Left renal pelvis (tissue), 4 donors: ENCODE measurements at regions not wholly inside any gene's neighbourhood (a gene's known extent, or its start where the extent isn't known, plus 50 kb on each side); places are given as distances from the start of the nearest gene placed in this dataset.
A peak's percentile ranks its signal among the peaks of the same experiment; 100 is the strongest.
"Not testable (repeated sequence)": the region's sequence is repeated elsewhere in the genome, so short reads cannot be mapped to it uniquely, and the experiment has no call there.

Experiments used
- DNase-seq, 4 donors: peaks; one replicate each; pipeline ENCODE4 v3.0.0-alpha.2; 2013; ENCODE audit warnings: low read depth in 4 of 4, low spot score in 3 of 4

DNA sequence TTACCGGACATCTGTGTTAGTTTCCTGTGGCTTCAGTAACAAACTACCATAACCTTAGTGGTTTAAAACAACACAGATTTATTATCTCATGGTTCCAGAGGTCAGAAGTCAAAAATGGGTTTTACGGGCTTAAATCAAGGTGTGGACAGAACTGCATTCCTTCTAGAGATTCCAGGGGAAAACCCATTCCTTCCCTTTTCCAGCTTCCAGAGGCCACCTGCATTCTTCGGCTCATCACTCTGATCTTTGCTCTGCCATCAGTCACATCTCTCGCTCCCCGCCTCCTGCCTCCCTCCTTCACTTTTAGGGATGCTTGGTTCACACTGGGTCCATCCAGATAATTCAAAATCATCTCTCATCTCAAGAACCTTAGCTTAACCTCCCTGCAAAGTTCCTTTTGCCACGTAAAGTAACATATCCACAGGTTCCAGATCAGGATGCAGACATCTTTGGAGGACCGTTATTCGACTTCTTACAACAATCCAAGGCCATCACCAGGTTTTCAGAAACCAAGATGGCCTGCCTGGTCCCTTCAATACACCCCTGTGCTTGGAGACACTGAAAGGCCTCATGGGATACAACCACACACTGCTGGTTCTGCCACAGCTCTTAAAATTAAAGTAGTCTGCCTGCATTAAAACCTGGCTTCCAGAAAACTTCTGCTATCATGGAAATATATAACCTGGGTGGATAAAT lies 225.9 kb upstream of the MYO3A start:
- DNase-seq, result no peak

DNA sequence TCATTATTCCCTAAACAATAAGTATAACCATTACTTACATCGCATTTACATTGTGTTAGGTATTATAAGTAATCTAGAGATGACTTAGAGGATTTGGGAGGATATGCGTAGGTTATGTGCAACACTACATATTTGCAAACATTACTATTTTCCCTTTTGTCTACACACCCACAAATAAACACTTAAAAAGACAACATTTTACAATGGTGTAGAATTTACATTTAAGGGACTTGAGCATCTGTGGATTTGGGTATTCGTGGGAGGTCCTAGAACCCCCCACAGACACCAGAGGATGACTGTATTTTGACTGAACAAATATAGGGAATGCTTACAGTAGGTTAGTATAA lies 220.2 kb upstream of the MYO3A start:
- DNase-seq, result no peak

DNA sequence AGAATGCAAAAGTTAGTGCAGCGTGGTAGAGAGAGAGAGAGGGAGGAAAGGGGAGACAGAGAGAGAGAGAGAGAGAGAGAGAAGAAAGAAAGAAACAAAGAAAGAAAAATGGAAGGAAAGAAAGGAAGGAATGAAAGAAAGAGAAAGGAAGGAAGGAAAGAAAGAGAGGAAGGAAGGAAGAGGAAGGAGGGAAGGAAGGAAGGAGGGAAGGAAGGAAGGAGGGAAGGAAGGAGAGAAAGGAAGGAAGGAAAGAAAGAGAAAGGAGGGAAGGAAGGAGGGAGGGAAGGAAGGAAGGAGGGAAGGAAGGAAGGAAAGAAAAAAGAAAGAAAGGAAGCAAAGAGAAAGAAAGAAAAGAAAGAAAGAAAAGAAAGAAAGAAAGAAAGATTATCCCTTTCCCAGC lies 209.8 kb upstream of the MYO3A start:
- DNase-seq, result no peak

DNA sequence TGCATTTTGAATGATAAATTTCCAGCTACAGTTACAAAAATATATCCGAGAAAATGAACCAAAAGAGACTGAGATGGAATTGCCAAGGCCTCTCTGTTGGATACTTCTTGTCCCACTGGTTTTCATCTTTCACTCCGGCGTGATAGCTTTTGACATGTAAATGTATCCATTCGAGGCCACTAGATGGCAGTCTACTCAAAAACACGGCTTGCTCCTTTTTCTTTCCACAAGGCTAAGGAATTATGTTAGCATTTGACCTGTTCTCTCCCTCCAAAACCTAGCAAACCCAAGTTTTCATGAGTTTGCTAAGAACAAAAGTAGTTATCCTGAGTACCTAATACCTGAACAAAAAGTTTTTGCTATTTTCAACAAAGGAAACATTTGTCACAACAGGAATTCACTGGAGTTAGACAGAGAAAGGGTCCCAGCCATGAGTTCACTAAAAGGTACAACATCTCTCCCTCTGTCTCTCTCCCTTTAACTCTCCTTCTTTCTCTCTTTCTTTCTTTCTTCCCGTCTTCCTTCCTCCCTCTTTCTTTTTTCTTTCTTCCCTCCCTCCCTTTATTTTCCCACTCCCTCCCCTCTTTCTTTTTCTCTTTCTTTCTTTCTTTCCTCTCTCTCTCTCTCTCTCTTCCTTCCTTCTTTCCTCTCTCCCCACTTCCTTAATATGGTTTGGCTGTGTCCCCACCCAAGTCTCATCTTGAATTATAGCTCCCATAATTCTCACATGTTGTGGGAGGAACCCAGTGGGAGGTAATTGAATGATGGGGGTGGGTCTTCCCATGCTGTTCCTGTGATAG lies 207.9 kb upstream of the MYO3A start:
- DNase-seq, result peak; percentile 18 to 32 (median 28)

DNA sequence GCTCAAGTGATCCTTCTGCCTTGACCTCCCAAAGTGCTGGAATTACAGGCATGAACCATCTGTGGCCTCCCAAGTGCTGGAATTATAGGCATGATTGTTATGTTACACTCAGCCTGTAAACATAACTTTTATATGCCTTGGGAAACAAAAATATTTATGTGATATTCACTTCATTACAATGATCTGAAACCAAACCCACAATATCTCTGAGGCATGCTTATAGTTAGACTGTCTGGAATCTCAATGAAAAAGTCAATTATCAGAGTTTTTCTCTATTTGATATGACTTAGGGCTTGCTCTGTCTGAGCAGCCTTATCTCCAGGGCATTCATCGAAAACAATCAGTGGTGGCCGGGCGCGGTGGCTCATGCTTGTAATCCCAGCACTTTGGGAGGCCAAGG lies 195.3 kb upstream of the MYO3A start:
- DNase-seq, result no peak

DNA sequence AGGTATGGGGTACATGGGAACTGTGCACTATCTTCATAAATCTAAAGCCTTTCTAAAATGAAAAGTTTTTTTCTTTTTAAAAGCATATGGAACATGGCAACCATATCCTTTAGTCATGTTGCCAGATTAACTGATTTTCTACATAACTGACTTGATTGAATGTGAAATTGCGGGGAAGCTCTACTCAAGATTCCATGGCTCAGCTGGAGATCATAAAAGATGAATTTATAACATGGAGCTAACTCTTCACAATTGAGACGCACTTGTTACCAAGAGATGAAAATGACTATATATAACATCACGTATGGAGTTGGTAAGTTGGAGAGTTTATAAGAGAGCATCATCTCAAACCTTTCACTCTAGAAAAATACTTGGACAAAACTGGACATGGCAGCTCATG lies 190.2 kb upstream of the MYO3A start:
- DNase-seq, result no peak

DNA sequence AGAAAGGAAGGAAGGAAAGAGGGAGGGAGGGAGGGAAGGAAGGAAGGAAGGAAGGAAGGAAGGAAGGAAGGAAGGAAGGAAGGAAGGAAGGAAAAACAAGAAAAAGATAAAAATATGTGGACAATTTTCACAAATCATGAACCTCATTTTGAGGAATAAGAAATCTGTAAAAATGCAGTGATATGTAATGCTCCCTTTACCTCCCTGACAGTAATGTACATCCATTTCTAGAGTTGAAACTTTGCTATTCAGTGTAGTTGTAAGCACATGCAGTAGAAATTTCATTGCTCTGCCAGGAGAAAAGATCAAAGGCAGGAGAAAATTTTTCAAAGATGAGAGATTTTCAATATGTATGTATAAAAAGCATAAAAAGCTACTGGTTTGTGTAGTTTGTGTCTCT lies 189.5 kb upstream of the MYO3A start:
- DNase-seq, result no peak

DNA sequence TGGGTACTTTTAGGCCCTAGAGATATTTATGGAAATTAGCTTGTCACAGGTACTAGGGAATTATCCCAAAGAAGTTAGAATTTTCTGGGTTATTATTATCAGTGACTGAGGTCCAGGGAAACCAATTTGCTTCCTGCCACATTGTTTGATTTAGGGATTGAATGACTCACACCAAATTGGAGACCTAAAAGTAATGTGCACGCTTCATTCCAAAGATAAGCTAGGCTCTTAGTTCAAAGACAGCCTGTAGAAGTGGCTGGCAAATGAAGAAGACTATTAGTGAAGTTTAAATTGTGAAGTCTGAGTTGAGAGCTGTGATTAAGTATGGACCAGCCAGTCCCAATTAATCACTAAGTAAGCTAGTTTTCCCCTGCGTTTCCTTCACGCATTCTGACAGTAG lies 188.1 kb upstream of the MYO3A start:
- DNase-seq, result no peak

DNA sequence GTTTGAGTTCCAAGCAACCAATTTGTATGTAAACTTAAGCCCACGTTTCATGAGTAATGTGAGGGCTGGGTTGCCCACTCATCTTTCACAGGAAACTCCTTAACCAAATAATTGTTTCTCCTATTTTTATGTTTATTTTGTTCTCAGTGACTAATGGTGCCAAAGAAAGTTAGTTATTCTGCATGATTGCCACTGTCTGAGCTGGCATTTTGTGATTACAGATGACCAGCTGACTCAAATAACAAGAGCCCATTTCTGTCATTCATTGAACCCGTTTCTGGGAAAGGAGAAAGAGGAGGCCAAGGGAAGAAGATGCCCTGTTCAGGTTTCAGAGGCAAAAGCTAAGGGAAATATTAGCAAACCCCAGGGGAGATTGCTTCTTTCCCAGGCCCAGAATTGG lies 186.9 kb upstream of the MYO3A start:
- no peak for DNase-seq

DNA sequence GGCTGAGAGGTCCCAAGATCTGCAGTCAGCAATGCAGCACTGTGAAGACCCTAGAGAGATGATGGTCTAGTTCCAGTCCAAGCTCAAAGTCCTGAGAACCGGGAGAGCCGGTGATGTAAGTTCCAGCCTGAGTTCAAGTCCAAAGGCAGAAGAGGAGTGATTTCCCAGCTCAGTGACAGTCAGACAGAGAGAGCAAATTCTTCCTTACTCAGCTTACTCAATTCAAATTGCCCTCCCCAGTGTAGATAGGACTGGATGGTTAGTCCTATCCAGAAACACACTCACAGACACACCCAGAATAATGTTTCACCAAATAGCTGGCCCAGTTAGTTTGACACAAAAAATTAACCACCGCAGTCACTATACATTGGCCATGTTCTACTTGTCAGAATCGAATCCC lies 185.5 kb upstream of the MYO3A start:
- no peak for DNase-seq

DNA sequence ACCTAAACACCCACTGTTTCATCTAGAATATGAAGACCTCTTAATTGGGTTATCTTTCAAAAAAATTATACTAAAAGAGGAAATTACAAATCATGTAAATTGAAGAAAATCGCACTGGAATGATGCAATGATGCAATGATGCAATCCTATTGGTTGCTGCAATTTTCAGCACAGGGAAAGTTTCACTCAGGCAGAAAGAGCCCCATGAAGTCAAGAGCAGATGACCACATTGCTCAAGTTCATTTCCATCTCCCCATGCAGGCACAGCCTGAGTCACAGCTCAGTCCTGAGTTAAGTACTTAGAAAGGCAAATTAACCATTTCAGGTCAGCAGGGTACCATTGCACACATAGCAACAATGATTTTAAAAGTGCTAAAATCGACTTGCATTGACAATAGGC lies 180.3 kb upstream of the MYO3A start:
- DNase-seq, result no peak

DNA sequence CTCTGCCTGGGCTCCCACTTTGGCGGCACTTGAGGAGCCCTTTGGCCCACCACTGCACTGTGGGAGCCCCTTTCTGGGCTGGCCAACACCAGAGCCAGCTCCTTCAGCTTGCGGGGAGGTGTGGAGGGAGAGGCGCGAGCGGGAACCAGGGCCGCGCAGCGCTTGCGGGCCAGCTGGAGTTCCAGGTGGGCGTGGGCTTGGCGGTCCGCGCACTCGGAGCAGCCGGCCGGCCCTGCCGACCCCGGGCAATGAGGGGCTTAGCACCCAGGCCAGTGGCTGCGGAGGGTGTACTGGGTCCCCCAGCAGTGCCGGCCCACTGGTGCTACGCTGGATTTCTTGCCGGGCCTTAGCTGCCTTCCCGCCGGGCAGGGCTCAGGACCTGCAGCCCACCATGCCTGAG lies 178.2 kb upstream of the MYO3A start:
- DNase-seq, result not testable (repeated sequence)

DNA sequence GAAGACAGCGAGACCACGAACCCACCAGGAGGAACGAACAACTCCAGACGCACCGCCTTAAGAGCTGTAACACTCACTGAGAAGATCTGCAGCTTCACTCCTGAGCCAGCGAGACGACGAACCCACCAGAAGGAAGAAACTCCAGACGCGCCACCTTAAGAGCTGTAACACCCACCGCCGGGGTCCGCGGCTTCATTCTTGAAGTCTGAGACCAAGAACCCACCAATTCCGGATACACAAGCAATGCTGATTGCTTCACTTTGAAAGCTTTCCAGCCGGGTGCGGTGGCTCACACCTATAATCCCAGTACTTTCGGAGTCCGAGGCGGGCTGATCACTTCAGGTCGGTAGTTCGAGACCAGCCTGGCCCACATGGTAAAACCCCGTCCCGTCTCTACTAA lies 177.2 kb upstream of the MYO3A start:
- no peak for DNase-seq

DNA sequence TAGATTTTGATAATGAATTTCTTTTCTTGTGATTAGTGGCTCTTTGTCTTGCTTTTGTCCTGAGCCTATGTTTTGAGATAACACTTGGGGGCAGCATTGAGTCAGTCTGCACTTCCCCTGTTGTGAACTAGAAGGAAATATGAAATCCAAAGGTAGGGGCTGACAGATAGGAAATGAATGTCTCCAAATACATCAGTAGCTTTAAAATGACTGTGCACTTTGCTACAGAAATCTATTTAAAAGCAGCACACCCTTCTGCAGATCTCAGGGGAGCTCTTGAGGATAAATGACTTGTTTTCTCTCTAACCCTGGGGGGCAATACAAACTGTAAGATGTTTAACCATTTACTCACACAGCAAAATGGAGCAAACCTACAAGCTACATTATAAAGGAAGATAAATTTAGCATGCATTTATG lies 176.0 kb upstream of the MYO3A start:
- DNase-seq, result peak in 3 of 4 donors; percentile 35 to 41 (median 39)

DNA sequence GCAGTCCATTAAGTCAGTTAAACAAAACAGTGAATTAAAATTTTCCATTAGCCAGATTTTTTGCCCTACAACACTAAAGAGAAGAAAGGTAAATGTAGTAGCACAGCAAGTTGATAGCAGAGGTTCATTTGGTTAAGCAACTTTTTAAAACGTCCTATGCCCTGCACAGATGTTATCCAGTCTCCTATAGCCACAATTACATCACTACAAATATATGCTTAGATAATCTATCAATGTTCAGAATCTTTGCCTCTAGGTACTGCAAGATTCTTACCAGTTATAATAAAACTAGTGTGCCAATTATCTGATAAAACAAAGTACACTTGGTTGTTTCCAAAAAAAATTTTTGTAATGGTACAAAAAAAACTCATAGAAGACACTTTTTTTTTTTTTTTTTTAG lies 175.5 kb upstream of the MYO3A start:
- no peak for DNase-seq

DNA sequence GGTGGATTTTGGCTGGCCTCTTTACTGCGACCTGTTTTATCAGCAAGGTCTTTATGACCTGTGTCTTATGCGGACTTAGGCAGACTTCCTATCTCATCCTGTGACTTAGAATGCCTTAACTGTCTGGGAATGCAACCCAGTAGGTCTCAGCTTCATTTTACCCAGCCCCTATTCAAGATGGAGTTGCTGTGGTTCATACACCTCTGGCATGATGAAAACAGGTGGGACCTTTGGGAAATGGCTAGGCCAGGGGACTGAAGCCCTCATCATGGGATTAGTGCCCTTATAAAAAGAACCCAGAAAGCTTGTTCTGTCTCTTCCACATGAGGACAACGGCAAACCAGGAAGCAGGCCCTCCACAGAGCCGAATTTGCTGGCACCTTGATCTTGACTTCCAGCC lies 172.1 kb upstream of the MYO3A start:
- no peak for DNase-seq

DNA sequence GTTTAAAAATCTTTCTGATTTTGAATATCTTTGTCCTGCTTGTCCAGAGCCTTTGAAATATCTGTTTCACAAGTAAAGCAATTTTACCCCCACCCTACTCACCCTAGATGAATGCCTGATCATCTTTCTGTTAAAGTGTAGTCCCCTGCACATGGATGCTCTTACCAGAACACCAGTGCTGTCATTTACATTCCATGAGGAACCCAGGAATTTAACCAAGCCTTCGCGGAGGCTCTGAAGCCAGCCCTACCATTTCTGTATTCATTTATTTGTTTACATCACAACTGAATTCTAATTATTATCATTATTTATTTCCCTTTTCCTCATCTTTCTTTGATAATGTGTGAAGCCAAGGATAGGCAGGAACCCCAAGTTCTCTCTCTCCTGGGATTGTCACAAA lies 167.8 kb upstream of the MYO3A start:
- DNase-seq, result no peak

DNA sequence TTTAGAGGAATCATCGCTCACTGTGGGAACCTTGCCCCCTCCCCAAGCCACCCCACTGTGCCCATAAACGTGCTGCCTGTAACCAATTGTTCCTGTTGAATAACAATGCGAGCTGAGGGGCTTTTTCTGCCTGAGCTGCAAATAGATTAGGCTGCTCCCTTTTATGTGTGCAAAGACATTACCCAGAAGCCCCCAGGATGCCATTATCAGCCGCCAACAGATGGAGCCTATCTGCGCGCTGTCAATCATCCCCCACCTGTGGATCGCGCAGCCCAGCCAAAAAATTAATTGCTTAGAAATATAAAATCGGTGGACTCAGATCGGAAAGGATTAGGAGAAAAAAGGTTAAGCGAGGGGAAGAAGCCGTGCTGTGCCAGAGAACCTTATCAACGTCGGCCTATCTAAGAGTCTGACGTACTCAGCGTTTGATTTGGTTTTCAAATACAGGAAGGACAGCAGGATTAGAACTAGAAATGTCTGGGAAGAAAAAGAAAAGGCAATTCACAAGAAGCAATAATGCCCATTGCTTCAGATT lies 167.3 kb upstream of the MYO3A start:
- no peak for DNase-seq

DNA sequence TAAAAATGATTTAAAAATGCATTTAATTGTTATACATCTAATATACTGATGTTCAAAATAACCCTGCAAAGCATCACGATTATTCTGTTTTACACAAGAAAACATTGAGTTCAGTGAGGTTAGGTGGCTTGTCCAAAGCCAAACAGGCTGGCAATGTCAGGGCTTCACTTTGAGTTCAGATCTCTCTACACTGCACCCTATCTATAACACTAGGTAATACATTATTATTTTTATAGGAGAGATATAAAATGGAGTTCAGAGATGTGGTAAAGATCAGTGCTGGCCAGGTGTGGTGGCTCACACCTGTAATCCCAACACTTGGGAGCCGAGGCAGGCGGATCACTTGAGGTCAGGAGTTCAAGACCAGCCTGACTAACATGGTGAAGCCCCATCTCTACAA lies 165.9 kb upstream of the MYO3A start:
- DNase-seq, result no peak

DNA sequence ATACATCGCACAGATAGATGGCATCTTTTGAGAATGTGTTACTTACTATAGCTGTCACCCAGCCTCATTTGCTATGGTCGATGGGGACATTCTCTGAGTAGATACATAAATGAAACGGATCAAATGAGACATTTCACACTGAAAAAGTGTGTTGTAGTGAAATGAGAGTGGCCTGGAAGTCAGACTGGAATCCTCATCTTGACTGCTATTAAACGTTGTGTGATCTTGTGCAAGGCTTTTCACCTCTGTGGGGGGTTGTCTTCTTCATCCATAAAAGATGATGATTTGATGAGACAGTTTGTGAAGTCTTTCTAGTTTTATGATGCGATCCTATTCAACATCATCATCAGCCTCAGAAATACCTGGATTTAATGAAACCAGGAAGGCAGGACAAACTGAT lies 155.4 kb upstream of the MYO3A start:
- DNase-seq, result no peak

DNA sequence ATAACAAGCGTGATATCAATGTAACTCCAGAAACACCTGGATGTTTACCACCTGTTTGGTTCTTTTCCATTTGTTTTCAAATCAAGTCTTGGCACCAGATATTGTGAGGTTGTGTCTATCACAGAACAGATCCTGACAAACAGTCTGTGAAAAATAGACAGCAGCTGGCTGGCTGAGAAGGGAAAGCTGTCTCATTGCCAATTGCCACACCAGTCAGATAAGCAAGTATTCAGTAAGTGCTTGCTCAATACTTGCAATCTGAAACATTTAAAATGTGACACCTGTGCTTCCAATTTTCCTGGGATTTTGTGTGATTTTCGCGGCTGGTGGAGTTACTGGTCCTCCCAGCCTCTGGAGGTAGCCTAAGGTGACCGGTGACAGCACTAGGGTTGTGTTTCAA lies 147.9 kb upstream of the MYO3A start:
- DNase-seq, result no peak

DNA sequence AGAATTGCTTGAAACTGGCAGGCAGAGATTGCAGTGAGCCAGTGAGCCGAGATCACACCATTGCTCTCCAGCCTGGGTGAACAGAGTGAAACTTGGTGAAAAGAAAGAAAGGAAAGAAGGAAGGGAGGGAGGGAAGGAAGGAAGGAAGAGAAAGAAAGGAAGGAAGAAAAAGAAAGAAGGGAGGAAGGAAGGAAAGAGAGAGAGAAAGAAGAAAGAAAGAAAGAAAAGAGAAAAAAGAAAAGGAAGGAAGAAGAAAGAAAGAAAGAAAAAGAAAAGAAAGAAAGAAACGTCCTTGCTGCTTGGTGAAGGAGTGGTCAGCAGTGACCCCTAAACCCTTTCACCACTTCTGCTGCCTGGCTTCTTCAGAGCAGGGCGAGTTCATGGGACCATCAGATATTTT lies 147.1 kb upstream of the MYO3A start:
- no peak for DNase-seq
